Epidermal melanocyte (primary cell): ENCODE measurements at regions not wholly inside any gene's neighbourhood (a gene's known extent, or its start where the extent isn't known, plus 50 kb on each side); places are given as distances from the start of the nearest gene placed in this dataset.
"Not testable (repeated sequence)": the region's sequence is repeated elsewhere in the genome, so short reads cannot be mapped to it uniquely, and the experiment has no call there.

Experiments
- DNase-seq: peaks from one replicate; pipeline ENCODE4 v3.0.0; 2011; ENCODE audit warnings: low spot score; ENCODE audit not compliant: insufficient read length

DNA sequence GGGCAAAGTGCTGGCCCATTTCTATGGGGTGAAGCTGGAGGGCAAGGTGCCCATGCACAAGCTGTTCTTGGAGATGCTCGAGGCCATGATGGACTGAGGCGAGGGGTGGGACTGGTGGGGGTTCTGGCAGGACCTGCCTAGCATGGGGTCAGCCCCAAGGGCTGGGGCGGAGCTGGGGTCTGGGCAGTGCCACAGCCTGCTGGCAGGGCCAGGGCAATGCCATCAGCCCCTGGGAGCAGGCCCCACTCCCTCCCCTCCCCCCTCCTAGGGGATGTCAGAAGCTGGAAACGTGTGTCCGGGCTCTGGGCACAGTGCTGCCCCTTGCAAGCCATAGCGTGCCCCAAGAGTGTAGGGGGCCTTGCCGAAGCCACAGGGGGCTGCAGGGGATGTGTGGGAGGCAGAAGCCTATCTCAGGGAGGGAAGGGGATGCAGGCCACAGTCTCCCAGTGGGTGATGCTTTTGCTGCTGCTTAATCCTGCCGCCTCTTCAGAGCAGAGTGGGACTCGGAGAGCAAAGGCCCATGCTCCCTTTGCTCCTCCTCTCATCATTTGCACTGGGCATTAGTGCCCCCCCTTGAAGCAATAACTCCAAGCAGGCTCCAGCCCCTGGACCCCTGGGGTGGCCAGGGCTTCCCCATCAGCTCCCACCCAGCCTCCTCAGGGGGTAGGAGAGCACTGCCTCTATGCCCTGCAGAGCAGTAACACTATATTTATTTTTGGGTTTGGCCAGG is 85.2 kb downstream of the MRPL57 start:
- DNase-seq = not testable (repeated sequence)

DNA sequence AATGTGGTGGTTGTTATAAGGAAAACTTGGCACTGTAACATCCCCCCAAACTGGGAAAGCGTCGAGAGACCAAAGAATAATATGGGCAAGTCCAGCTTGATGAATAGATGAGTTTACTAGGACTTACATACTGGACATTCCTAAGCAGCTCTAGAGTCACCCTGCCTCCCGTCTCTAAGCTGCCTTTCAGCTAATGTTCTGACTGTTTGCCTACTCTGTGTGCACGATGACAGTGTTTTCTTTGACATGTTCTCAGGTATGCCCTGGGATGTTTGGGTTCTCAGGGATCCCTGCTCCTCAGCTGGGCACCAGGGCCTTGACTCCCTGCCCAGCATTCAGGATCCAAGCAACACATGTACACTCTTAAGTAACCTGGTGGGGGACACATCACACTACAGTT is 87.5 kb downstream of the MRPL57 start:
- DNase-seq = not testable (repeated sequence)

DNA sequence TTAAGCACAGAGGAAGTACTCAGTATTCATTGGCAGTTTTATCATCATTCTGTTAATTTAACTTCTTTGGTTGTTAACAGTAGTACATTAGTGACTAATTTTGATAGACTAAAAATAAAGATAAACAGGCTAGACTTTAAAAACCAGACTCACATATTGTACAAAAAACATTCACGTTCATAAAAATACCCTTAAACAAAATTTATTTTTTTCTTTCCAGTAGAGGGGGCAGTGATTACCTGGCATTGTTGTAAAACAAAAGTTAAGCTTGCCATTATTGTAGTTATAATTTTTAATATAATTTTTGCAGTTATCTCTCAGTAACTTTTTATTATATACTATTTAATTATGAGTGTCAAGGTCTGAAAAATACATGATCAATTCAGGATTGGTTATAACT is 92.0 kb downstream of the MRPL57 start:
- DNase-seq = not testable (repeated sequence)

DNA sequence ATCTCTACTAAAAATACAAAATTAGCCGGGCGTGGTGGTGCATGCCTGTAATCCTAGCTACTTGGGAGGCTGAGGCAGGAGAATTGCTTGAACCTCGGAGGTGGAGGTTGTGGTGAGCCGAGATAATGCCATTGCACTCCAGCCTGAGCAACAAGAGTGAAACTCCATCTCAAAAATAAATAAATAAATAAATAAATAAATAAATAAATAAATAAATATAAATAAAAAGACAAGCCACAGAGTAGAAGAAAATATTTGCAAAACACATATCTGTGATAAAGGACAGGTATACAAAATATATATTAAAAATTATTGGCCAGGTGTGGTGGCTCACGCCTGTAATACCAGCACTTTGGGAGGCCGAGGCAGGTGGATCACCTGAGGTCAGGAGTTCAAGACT is 96.0 kb downstream of the MRPL57 start:
- not testable (repeated sequence) for DNase-seq

DNA sequence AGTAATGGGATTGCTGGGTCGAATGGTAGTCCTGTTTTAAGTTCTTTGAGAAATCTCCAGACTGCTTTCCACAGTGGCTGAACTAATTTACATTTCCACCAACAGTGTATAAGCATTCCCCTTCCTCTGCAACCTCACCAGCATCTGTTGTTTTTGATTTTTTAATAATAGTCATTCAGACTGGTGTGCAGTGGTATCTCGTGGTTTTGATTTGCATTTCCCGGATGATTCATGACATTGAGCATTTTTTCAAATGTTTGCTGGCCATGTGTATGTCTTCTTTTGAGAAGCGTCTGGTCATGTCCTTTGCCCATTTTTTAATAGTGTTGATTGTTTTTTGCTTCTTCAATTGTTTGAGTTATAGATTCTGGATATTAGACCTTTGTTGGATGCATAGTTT is 98.0 kb downstream of the MRPL57 start:
- DNase-seq = not testable (repeated sequence)

DNA sequence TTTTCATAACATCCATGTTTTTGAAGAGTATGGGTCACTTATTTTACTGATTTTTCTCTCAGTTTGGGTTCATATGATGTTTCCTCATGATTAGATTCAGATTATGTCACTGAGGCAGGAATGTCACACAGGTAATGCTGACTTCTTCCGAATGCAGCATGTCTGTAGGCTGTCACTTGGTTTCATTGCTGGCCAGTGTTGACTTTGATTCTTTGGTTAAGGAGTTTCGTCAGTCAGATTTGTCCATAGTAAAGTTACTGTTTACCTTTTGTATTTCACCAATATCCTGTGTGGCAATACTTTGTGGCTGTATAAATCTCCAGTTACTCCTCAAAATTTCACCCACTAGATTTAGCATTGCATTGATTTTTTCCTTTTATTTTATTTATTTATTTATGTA is 105.6 kb downstream of the MRPL57 start:
- no peak for DNase-seq

DNA sequence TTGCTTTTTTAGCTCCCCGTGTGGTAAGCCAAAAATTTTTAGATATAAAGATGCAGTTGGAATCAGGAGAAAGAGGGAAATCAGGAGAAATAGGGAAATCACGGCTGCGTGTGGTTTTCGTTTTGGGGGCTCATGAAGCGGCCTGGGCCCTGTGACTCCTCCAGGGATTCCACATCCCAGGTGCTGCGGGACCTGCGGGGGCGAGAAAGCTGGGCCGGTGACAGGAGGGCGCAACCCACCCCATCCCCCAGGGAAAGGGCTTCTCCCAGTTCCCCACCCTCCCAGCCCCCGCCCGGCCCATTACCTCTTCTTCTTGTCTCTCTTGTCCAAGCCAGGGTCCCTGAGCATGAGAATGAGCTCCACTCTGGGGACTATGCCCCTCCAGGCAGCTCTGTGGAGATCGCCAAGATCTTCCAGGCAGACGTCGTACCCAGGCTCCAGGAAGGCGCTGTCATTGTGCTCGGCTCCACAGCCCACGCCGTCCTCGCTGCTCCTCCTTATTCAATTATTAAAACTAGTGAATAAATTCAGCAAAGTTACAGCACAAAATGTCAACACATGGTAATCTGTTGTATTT is 111.0 kb downstream of the MRPL57 start:
- DNase-seq = no peak

DNA sequence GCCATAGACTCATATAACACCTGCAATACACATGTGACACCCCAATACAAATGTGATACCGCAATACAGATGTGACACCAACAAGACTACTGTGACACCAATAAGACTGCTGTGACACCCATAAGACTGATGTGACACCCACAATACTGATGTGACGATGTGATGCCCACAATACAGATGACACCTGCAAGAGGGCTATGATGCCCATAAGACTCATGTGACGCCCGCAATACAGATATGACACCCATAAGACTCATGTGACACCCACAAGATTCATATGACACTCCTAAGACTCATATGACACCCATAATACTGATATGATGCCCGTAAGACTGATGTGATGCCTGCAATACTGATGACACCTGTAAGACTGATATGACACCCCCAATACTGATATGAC is 113.0 kb downstream of the MRPL57 start:
- no peak for DNase-seq

DNA sequence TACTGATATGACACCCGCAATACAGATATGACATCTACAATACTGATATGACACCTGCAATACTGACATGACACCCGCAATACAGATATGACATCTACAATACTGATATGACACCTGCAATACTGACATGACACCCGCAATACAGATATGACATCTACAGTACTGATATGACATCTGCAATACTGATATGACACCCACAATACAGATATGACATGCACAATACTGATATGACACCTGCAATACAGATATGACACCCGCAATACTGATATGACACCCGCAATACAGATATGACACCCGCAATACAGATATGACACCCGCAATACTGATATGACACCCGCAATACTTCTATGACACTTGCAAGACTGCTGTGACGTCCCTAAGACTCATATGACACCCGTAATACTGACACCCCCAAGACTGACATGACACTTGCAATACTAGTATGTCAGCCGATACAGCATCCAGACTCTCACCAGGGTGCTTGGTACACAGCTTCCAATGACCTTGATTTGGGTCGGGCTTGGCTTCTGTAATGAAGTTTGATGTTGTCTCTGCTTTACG is 114.1 kb downstream of the MRPL57 start:
- DNase-seq = not testable (repeated sequence)

DNA sequence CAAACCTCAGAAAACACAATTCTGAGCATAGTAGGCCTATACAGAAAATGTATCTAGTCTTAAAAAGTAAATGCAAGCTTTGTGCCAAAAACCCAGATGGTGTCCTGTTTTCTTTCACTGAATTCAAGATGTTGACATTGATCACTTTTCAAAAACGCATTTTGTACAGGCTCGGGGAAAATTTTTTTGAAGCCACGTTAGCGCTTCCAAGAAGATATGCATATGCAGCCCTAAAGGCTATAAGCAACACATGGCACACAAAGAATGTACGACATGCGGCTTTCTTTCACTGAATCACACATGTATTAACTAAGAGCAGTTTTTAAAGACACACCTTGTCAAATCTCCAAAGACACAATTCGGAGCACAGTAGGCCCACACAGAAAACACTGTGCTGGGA is 115.4 kb downstream of the MRPL57 start:
- DNase-seq = no peak

DNA sequence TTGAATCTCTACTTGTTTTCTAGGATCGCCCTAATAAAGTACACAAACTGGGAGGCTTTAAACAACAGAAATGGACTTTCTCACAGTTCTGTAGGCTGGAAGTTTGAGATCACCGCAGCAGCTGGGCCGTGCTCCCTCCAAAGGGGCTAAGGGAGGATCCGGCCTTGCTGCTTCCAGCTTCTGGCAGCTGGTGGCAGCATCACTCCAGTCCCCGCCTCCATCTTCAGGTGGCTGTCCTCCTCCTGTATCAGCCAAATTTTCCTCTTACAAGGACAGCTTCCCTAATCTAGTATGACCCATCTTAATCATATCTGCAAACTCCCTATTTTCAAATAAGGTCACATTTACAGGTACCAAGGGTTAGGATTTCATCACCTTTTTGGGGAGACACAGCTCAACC is 120.5 kb downstream of the MRPL57 start:
- not testable (repeated sequence) for DNase-seq

DNA sequence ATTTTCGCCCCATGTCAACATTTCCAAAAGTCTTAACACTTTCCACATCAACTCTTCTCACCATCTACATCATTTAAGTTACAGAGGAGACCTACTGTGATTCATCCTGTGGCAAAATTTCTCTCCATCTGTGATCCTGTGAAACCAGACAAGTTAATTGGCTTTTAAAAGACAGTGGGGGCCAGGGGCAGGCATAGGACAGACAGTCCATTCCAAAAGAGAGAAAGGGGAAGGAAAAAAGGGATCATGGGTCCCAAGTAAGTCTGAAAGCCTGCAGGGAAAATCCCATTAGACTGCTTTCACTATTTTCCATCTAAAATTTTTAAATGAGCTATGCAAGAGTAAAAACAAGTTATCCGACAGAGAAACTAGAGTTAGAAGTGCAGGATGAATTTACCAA is 121.0 kb downstream of the MRPL57 start:
- DNase-seq = no peak

DNA sequence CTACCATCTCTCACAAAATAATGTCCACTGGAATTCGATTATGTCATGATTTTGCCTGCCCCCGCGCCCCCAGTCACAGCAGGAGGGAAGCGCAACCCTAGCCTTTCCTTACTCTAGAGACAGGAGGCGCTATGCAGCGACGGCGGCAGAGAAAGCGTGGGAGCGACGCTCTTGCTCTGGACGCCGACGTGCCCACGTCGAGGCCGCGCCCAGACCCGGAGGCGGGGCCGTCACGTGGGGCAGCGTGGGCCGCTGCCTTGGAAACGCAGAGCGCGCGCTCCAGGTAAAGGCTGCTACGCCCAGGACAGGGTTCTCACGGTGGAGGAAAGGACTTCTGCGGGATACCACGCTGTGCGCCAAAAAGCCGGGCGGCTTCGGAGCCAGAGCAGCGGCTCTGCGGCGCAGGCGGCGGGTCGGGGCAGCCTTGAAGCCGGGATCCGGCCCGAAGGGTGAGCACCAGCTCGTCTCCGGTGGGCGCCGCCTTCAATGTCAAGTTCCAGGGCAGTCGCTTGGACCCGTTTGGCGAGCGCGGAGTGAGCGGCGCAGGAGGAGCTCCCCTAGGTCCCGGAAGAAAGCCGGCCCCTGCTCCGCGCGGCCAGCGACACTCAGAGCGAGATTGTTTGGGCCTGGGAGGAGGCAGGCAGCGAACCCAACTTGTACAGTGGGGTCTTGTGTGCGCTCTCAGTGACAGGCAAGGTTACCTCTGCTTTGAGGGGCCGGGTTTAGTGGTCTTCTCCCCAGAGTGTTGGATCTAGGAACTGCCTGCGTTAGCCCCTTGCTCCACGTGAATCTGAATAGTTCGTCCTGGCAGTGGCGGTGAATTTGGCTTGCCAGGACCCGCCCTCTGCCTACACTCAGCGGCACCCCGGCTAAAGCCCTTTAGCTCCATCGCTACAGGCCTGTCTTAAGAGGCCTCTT is 121.7 kb downstream of the MRPL57 start:
- peak; percentile 86 for DNase-seq

DNA sequence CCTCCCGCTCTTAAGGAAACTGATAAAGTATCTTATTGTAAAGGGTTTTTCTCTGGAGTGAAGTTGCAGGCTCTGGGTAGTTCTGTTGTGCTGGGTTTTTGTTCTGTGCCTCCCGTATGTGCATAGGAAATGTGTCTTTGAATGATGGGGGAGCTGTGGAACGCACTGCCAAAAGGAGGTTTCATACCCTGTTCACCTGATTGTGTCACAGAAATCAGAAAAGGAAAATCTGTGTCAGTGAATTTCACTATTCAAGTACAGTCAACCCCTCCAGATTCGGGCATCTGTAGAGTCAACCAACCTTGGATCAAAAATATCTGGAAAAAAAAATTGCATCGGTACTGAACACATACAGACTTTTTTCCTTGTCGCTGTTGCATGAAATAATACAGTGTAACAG is 127.8 kb downstream of the MRPL57 start:
- DNase-seq = no peak

DNA sequence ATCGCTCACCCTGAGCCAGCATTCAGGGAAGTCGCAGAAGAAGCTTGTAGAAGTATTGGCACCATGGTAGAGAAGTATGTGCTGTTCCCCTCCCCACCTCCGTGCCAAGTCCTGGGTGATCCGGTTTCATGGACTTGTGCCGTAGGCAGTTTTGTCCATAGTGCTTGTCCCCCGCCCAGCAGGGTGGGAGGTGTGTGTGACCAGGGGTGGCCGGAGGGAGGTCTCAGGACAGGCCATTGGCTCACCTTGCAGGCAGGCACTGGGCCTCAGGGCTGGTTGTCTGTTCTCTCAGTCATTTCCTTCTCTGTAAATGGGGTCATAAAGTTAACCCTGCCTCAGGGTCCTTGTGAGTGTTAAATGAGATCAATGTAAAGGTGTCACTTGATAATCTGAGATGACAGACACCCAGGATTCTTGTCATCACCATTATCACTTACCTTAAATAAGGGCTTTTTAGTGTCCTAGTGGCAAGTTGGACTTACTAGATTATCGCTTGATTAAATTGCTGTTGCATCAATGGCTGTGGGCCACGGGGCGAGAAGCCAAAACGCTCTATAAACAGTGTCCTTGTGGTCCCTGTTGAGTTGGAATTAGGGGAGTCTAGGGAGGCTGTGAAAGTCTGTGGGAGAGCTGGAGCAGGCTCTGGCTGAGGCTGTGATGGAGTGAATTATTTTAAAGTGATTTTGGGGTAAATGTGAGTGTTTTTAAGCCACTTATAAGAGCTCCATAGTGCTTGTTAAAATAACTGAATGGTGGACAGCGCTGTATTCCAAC is 130.0 kb downstream of the MRPL57 start:
- DNase-seq = not testable (repeated sequence)

DNA sequence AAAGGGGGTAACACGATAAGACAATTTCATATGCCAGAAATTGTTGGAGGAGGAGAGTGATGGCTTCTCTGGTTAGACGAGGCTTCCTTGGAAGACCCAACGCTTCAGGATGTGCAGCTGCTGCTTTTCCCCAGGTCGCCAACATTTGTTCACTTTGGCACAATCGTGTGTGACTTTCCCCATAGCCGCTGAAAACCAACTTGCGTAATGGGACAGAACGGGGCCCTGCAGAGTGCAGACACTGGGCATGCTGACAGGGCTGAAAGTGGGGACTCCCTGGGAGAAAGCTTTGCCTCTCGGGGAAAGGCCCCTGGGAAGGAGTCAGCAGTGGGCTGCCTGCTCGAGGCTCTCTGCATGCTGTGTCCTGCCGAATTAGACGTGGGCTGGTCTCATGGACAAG is 130.7 kb downstream of the MRPL57 start:
- DNase-seq = not testable (repeated sequence)

DNA sequence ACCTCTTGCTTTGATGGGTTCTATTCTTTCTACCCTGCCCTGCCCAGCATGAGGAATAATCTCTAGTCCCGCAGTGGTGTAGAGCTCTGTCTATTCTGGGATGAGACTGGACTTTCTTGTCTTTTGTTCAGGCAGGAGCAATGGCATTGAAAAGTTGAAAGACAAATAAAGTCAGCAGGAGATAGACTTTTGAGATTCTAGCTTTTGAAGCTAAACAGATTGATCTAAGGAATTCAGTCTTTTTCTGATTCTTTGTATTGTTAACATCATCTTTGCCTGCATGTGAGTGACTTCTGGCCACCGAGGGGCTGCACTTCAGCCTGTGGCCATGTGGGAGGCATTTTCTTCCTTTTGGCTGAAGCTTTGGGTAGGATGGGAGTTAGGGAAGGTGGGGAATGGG is 132.4 kb downstream of the MRPL57 start:
- DNase-seq = no peak

DNA sequence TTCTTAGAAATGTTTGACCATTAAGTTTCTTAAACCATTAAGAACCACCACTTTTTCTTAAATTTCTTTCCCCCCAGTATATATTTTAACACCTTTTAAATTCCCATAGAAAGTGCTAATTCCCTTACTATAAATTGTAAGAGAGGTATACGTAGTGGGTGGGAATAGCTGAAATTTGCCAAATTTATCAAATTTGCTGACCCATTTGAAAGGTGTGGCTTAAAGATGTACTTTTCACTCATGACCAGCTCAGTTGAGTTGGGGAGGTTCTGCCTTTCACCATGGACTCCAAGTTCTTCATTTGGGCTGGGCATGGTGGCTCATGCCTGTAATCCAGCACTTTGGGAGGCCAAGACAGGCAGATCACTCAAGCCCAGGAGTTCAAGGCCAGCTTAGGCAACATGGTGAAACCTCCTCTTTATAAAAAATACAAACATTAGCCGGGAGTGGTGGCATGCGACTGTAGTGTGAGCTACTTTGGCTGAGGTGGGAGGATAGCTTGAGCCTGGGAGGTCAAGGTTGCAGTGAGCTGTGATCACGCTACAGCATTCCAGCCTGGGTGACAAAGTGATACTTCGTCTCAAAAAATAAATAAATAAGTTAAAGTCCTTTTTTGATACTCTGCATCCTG is 133.2 kb downstream of the MRPL57 start:
- DNase-seq = no peak

DNA sequence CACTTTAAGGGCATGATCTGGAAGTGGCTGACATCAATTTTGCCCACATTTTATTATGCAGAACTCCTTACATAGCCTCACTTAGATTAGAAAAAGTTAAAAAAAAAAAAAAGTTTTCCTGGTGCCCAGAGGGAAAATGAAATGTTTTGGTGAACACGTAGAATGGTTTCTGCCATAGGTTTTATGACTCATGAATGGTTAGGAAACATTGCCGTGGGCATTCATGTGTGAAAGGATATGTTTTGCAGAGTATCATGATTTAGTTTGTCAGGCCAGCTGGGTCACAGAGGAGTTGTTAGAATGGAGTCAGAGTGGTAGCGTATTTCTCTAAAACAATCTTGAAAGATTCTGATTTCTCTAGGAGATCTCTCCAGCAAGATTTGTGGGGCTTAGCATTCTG is 133.8 kb downstream of the MRPL57 start:
- DNase-seq = no peak

DNA sequence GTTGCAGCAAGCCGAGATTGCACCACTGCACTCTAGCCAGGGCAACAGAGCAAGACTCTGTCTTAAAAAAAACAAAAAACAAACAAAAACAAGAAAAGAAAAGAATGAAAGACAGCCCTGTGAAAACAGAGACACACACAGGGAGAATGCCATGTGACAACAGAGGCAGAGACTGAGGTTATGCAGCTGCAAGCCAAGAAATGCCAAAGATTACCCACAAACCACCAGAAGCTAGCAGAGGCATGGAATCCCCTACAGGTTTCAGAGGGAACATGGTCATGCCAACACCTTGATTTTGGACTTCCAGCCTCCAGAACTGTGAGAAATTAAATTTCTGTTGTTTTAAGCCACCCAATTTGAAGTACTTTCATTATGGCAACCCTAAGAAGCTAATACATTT is 138.5 kb downstream of the MRPL57 start:
- DNase-seq = not testable (repeated sequence)

DNA sequence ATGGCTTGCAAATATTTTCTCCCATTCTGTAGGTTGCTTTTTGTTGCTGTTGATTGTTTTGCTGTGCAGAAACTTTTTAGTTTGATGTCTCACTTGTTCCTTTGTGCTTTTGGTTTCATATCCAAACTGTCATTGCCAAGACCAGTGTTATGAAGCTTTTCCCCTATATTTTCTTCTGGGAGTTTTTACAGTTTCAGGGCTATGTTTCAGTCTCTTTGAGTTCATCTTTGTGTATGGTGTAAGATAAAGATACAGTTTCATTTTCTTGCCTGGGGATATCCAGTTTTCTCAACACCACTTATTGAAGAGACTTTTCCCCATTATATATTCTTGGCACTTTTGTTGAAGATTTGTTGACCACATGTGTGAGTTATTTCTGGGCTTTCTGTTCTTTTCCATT is 139.9 kb downstream of the MRPL57 start:
- DNase-seq = no peak
